A673 (cell line): ENCODE measurements at regions not wholly inside any gene's neighbourhood (a gene's known extent, or its start where the extent isn't known, plus 50 kb on each side); places are given as distances from the start of the nearest gene placed in this dataset.

Experiments used
- BruUV-seq: library from RNA; stranded (reverse); fragments of 400-500 nt; replicated peaks from 2 replicates; lab custom pipeline; 2021; lab: Mats Ljungman, UMichigan
- CTCF ChIA-PET: fragments of 300-600 bp; sonication (Branson Sonifier 250); formaldehyde crosslinking; loops from one replicate; lab custom pipeline; 2022; ENCODE audit warnings: antibody characterized with exemption; lab: Charles Lee
- POLR2A ChIA-PET: fragments of 300-600 bp; sonication (Branson Sonifier 250); formaldehyde crosslinking; loops from one replicate; lab custom pipeline; 2022; ENCODE audit warnings: antibody characterized with exemption; ENCODE audit not compliant: low non-redundant PET; lab: Charles Lee
- DNase-seq: peaks from one replicate; pipeline ENCODE4 v3.0.0-alpha.2; 2015; ENCODE audit warnings: low spot score
- H3K27ac ChIP-seq: fragments of 200-600 bp; sonication (generic); 2 replicates; pipeline ENCODE4 v1.5.1; 2016; ENCODE audit warnings: mixed run types, low read depth, mild to moderate bottlenecking, mixed read lengths, antibody characterized with exemption, low read length; ENCODE audit not compliant: poor library complexity, severe bottlenecking
- H3K27me3 ChIP-seq: fragments of 200-600 bp; sonication (generic); replicated peaks from 2 replicates; pipeline ENCODE4 v1.6.1; 2017; ENCODE audit warnings: mixed run types, low read depth, mild to moderate bottlenecking, mixed read lengths, antibody characterized with exemption, low read length; ENCODE audit not compliant: insufficient read depth, poor library complexity
- H3K36me3 ChIP-seq: fragments of 200-600 bp; sonication (generic); 2 replicates; pipeline ENCODE4 v1.6.1; 2016; ENCODE audit warnings: mixed run types, mild to moderate bottlenecking, mixed read lengths, antibody characterized with exemption, low read length; ENCODE audit not compliant: insufficient read depth, poor library complexity, severe bottlenecking
- H3K4me1 ChIP-seq: fragments of 200-600 bp; sonication (generic); 2 replicates; pipeline ENCODE4 v1.6.1; 2017; ENCODE audit warnings: mixed run types, mild to moderate bottlenecking, mixed read lengths, antibody characterized with exemption, low read length; ENCODE audit not compliant: insufficient read depth, poor library complexity, severe bottlenecking
- H3K4me3 ChIP-seq: fragments of 200-600 bp; sonication (generic); 2 replicates; pipeline ENCODE4 v1.5.1; 2016; ENCODE audit warnings: low read depth, mixed run types, mild to moderate bottlenecking, mixed read lengths, low read length; ENCODE audit not compliant: poor library complexity, severe bottlenecking
- H3K9me3 ChIP-seq: fragments of 200-600 bp; sonication (generic); 2 replicates; pipeline ENCODE4 v1.6.1; 2016; ENCODE audit warnings: mixed run types, low read depth, mild to moderate bottlenecking, mixed read lengths, antibody characterized with exemption, low read length; ENCODE audit not compliant: poor library complexity, severe bottlenecking
- CTCF ChIP-seq: fragments of 300-800, 200-600 bp; sonication (generic); conservative IDR thresholded peaks from 2 replicates; pipeline ENCODE4 v1.5.1; 2017; ENCODE audit warnings: low read depth, mild to moderate bottlenecking, antibody characterized with exemption, low read length, moderate library complexity, mixed read lengths
- EZH2 ChIP-seq: fragments of 200-600 bp; sonication (generic); IDR thresholded peaks from 2 replicates; pipeline ENCODE4 v1.6.1; 2017; ENCODE audit warnings: borderline replicate concordance, low read depth, mild to moderate bottlenecking, mixed read lengths, antibody characterized with exemption, low read length; ENCODE audit not compliant: poor library complexity, severe bottlenecking
- intact Hi-C: fragments of 100-400 bp; cut with micrococcal nuclease; formaldehyde crosslinking; loops from one replicate; pipeline ENCODE4 v1.10.0; 2022; ENCODE audit not compliant: unreplicated experiment

GRCh38 chr7:46239846-46240245 is 318.8 kb upstream of the IGFBP3 start:
- TF ChIP-seq EZH2 (no peak), CTCF (no peak)
- ChIA-PET CTCF (no interaction called here), POLR2A (no interaction called here)
- no peaks in the 10 kb centered on the region for H3K36me3 ChIP-seq
- intact Hi-C loops: no loop called here
- no TSS peak for BruUV-seq
- DNase-seq: no peak
- peaks cover 6% of the 10 kb centered on the region for H3K9me3 ChIP-seq
- H3K27ac ChIP-seq: no peak overlapping the region
- H3K4me3 ChIP-seq: no peak overlapping the region
- no peaks in the 10 kb centered on the region for H3K27me3 ChIP-seq
- no peaks in the 10 kb centered on the region for H3K4me1 ChIP-seq

GRCh38 chr7:46237466-46237865 is 316.4 kb upstream of the IGFBP3 start:
- Histone ChIP-seq H3K4me1 (no peaks in the 10 kb centered on the region), H3K4me3 (no peak overlapping the region), H3K27ac (no peak overlapping the region), H3K9me3 (peaks cover 6% of the 10 kb centered on the region), H3K36me3 (no peaks in the 10 kb centered on the region), H3K27me3 (no peaks in the 10 kb centered on the region)
- ChIA-PET CTCF (no interaction called here), POLR2A (no interaction called here)
- TF ChIP-seq EZH2 (no peak), CTCF (no peak)
- BruUV-seq: no TSS peak
- intact Hi-C loops: no loop called here
- no peak for DNase-seq

- DNase-seq: no peak
- H3K9me3 ChIP-seq: no peaks in the 10 kb centered on the region
- TF ChIP-seq EZH2: no peak
- TF ChIP-seq CTCF: no peak
- H3K4me1 ChIP-seq: no peaks in the 10 kb centered on the region
- POLR2A ChIA-PET: no interaction called here
- no peak overlapping the region for H3K4me3 ChIP-seq
- H3K36me3 ChIP-seq: no peaks in the 10 kb centered on the region
- no peaks in the 10 kb centered on the region for H3K27me3 ChIP-seq
- intact Hi-C loops: no loop called here
- CTCF ChIA-PET: no interaction called here
- no TSS peak for BruUV-seq
- H3K27ac ChIP-seq: no peak overlapping the region
These were observed 312.7 kb upstream of the IGFBP3 start for GRCh38 chr7:46233585-46234329.
